BE2C (cell line): ENCODE measurements at regions not wholly inside any gene's neighbourhood (a gene's known extent, or its start where the extent isn't known, plus 50 kb on each side); places are given as distances from the start of the nearest gene placed in this dataset.
A peak's percentile ranks its signal among the peaks of the same experiment; 100 is the strongest.

Source experiments
- DNase-seq: peaks from one replicate; pipeline ENCODE4 v3.0.0-alpha.2; 2020
- H3K27me3 ChIP-seq: fragments of 250-450 bp; sonication (Bioruptor Pico); 2 replicates; pipeline ENCODE4 v1.5.1; 2020; ENCODE audit warnings: mild to moderate bottlenecking
- H3K36me3 ChIP-seq: fragments of 250-450 bp; sonication (Bioruptor Pico); 2 replicates; pipeline ENCODE4 v1.5.1; 2020; ENCODE audit warnings: mild to moderate bottlenecking
- H3K4me1 ChIP-seq: fragments of 250-450 bp; sonication (Bioruptor Pico); 2 replicates; pipeline ENCODE4 v1.5.1; 2020
- H3K4me3 ChIP-seq: 2 replicates; pipeline ENCODE4 v1.5.1; 2011; ENCODE audit warnings: low read depth, low read length
- H3K9me3 ChIP-seq: fragments of 250-450 bp; sonication (Bioruptor Pico); 2 replicates; pipeline ENCODE4 v1.5.1; 2020
- TF ChIP-seq, protein P1 (sequence below): IDR thresholded peaks from 2 replicates; pipeline ENCODE4 v1.5.1; 2012; ENCODE audit warnings: mild to moderate bottlenecking, low read depth, low read length

DNA sequence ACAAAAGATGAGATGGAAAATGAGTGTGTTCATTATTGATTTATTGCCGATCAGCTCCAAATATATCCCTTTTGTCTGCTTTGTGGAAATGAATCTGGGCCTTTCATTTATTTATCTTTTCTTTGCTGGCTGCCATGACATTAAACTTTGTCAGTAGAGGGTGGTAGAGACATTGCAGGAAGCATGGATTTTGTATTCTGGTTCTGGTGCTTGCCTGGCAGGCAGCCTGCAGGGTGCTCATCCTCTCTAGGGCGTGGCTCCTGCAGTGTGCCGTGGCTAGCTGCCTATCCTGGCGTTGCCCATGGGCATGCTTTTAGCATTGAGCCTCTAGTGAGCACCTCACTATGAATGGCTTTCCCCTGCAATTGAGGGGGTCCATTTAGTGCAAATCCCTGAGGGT is 593.1 kb downstream of the RNF144A start:
- no peaks in the 10 kb centered on the region; the same call in 1 of the 2 replicates for H3K4me1 ChIP-seq
- H3K27me3 ChIP-seq, result no peaks in the 10 kb centered on the region
- no peaks in the 10 kb centered on the region for H3K36me3 ChIP-seq
- no peak overlapping the region for H3K4me3 ChIP-seq
- no peak for DNase-seq
- no peaks in the 10 kb centered on the region for H3K9me3 ChIP-seq
- TF ChIP-seq, protein P1, sequence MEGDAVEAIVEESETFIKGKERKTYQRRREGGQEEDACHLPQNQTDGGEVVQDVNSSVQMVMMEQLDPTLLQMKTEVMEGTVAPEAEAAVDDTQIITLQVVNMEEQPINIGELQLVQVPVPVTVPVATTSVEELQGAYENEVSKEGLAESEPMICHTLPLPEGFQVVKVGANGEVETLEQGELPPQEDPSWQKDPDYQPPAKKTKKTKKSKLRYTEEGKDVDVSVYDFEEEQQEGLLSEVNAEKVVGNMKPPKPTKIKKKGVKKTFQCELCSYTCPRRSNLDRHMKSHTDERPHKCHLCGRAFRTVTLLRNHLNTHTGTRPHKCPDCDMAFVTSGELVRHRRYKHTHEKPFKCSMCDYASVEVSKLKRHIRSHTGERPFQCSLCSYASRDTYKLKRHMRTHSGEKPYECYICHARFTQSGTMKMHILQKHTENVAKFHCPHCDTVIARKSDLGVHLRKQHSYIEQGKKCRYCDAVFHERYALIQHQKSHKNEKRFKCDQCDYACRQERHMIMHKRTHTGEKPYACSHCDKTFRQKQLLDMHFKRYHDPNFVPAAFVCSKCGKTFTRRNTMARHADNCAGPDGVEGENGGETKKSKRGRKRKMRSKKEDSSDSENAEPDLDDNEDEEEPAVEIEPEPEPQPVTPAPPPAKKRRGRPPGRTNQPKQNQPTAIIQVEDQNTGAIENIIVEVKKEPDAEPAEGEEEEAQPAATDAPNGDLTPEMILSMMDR, result peak; percentile 40

DNA sequence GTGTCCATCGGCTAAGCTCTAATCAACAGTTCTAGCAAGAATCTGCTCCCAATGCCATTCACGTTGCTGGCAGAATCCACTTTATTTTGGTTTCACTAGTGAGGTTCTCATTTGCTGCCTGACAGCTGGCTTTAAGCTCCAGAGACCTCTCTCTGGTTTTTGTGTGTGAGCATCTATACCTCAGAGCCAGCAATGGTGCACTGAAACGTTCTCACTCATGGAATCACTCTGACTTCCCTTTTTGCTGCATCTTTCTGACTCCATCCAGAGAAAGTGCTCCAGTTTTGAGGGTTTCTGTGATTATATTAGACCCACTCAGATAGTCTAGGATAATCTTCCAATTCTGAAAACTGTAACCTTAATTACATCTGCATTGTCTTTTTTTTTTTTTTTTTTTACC is 596.6 kb downstream of the RNF144A start:
- TF ChIP-seq, protein P1, result no peak
- H3K4me1 ChIP-seq, result peaks cover 8% of the 10 kb centered on the region
- H3K9me3 ChIP-seq, result no peaks in the 10 kb centered on the region
- H3K4me3 ChIP-seq, result no peak overlapping the region
- H3K36me3 ChIP-seq, result no peaks in the 10 kb centered on the region
- DNase-seq, result no peak
- no peaks in the 10 kb centered on the region for H3K27me3 ChIP-seq

DNA sequence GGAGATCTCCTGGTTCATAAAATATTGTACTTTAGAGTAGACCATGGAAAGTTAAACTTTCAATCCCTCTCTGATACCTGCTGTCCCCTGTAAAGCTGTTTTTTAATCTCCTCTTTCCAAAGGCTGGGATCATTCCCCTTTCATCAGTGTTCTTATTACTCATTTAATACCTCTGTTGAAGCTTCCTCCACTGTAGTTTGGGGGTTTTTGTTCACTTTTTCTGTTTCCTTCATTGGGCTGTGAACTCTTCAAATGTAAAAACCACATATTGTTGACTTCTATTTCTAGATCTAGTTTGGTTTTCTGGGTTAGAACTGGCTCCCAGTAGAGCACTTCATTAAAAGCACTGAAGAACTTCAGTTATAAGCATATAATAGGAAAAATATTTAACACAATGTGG is 598.1 kb downstream of the RNF144A start:
- Histone ChIP-seq H3K4me1 (peaks cover 8% of the 10 kb centered on the region), H3K4me3 (no peak overlapping the region), H3K9me3 (no peaks in the 10 kb centered on the region), H3K27me3 (no peaks in the 10 kb centered on the region), H3K36me3 (no peaks in the 10 kb centered on the region)
- TF ChIP-seq, protein P1, result no peak
- DNase-seq, result no peak

DNA sequence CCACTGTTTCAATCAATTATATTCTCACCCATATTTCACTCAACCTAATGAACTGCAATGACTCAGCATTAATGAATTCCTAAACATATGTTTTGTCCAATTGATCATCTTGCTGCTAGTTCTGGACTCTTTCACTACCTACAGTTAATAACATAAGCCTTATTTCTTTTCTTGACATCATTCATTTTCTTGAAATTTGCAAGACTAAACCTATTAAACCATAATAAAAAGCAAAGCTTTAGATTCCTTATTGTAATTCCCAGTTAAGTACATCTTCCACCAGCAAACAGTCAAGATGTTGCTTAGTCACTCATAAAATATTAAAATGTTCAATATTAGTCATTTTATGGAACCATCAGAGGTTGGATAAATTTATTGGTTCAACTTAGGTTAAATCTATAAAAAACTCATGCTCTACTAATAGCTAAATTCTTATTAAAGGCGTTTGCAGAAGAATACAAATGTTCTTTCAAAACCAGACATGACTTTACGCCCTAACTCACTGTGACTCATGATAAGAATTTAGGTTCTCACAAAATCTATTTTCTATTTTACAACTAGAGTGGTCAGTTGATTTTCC is 599.4 kb downstream of the RNF144A start:
- H3K4me1 ChIP-seq, result peaks cover 8% of the 10 kb centered on the region
- H3K36me3 ChIP-seq, result no peaks in the 10 kb centered on the region
- TF ChIP-seq, protein P1, result no peak
- DNase-seq, result no peak
- H3K27me3 ChIP-seq, result no peaks in the 10 kb centered on the region
- H3K4me3 ChIP-seq, result peak overlapping the region; percentile 19
- no peaks in the 10 kb centered on the region for H3K9me3 ChIP-seq

DNA sequence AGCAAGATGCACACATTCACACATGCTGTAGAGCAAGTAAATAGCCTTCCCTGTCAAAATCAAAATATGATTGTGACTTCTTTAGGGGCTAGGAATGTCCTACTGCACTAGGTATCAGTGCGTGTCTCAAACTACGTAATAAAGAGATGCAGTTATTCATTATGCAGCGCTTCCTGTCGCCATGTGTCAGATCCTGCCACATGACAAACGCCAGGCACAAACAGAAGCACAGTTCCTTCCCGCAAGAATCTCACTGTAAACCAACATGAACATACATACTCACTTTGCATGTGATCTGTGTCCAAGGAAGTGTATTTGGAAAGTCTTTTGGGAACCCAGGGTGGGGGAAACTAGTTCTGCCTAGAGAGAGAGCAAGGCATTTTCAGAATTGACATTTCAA is 599.9 kb downstream of the RNF144A start:
- Histone ChIP-seq H3K27me3 (no peaks in the 10 kb centered on the region), H3K4me1 (peaks cover 8% of the 10 kb centered on the region), H3K4me3 (peak overlapping the region; percentile 19), H3K36me3 (no peaks in the 10 kb centered on the region), H3K9me3 (no peaks in the 10 kb centered on the region)
- TF ChIP-seq, protein P1, result no peak
- DNase-seq, result peak; percentile 31

DNA sequence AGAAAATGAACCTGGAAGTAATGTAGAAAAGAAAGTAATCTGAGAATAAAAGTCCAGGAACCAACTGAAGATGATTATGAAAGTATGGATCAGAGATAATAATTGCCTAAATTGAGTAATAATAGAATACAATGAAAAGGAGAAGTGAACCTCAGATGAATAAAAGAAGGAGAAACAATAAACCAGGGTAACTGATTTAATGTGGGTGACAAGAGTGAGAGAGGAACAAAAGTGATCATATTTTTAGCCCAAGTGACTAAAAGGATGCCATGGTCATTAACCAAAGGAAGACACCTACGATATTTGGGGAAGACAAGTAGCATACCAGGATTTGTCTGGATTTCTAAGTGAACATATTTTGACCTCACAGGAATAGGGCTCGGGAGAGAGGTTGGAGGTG is 600.6 kb downstream of the RNF144A start:
- Histone ChIP-seq H3K27me3 (no peaks in the 10 kb centered on the region), H3K9me3 (no peaks in the 10 kb centered on the region), H3K4me3 (no peak overlapping the region), H3K4me1 (peaks cover 8% of the 10 kb centered on the region), H3K36me3 (no peaks in the 10 kb centered on the region)
- TF ChIP-seq, protein P1, result no peak
- no peak for DNase-seq
